ENCODE measurements at regions not wholly inside any gene's neighbourhood (a gene's known extent, or its start where the extent isn't known, plus 50 kb on each side); places are given as distances from the start of the nearest gene placed in this dataset.

- no peak for DNase-seq
- H3K9ac ChIP-seq (ENCODE audit: extremely low read depth, low read length, poor library complexity, severe bottlenecking): no peak overlapping the region
- TF ChIP-seq, protein P1, sequence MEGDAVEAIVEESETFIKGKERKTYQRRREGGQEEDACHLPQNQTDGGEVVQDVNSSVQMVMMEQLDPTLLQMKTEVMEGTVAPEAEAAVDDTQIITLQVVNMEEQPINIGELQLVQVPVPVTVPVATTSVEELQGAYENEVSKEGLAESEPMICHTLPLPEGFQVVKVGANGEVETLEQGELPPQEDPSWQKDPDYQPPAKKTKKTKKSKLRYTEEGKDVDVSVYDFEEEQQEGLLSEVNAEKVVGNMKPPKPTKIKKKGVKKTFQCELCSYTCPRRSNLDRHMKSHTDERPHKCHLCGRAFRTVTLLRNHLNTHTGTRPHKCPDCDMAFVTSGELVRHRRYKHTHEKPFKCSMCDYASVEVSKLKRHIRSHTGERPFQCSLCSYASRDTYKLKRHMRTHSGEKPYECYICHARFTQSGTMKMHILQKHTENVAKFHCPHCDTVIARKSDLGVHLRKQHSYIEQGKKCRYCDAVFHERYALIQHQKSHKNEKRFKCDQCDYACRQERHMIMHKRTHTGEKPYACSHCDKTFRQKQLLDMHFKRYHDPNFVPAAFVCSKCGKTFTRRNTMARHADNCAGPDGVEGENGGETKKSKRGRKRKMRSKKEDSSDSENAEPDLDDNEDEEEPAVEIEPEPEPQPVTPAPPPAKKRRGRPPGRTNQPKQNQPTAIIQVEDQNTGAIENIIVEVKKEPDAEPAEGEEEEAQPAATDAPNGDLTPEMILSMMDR (conservative IDR thresholded peaks at IDR 0.05): no peak
- no peak overlapping the region for H3K4me3 ChIP-seq (ENCODE audit: low read length)
- H3K9me3 Mint-ChIP-seq: peaks cover 1% of the 10 kb centered on the region
- no peaks in the 10 kb centered on the region for H3K9me3 ChIP-seq (ENCODE audit: control insufficient read depth, low read length)
- H3K36me3 ChIP-seq (ENCODE audit: control insufficient read depth, insufficient read depth, low read length): no peaks in the 10 kb centered on the region
- H3K27ac ChIP-seq (ENCODE audit: low read depth, low read length): no peak overlapping the region
- no peak overlapping the region for H3K4me3 Mint-ChIP-seq
- WGBS, 2 experiments (ENCODE audit: insufficient coverage in 1 of 2, insufficient read length in 1 of 2): 92 to 100% methylated on average over 2 to 5 of the region's 5 CpGs
- no peak overlapping the region for H3K27ac Mint-ChIP-seq
- peaks cover 3% of the 10 kb centered on the region for H3K27me3 Mint-ChIP-seq (ENCODE audit: insufficient read depth)
- no peaks in the 10 kb centered on the region for H3K27me3 ChIP-seq (ENCODE audit: control insufficient read depth, insufficient read depth, low read length, poor library complexity, severe bottlenecking)
- no peaks in the 10 kb centered on the region for H3K4me1 Mint-ChIP-seq
- H3K36me3 Mint-ChIP-seq (ENCODE audit: low read depth): no peaks in the 10 kb centered on the region
- no peaks in the 10 kb centered on the region for H3K4me1 ChIP-seq (ENCODE audit: control insufficient read depth, insufficient read depth, low read length)
These were observed 243.7 kb downstream of the C12orf75 start for GRCh38 chr12:105574056-105574715.

DNA sequence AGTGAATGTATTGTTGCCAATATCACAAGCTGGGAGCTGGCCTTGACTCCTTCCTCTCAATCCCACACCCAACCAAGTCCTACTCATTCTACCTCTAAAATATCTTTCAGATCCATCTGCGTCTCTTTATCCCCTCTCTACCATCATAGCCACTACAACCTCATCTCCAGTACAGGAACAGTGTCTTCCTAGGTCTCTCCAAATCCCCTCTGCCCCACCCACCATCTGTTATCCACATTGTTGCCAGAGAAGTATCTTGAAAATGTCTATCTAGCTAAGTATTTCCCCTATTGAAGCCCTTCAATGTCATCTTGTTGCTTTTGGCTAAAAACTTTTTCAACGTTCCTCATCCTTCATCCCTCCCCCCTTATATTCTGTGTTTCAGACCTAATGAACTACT is 244.7 kb downstream of the C12orf75 start:
- Histone ChIP-seq H3K9me3 (ENCODE audit: control insufficient read depth, low read length) (no peaks in the 10 kb centered on the region), H3K27me3 (ENCODE audit: control insufficient read depth, insufficient read depth, low read length, poor library complexity, severe bottlenecking) (no peaks in the 10 kb centered on the region), H3K36me3 (ENCODE audit: control insufficient read depth, insufficient read depth, low read length) (no peaks in the 10 kb centered on the region), H3K9ac (ENCODE audit: extremely low read depth, low read length, poor library complexity, severe bottlenecking) (no peak overlapping the region), H3K4me3 (ENCODE audit: low read length) (no peak overlapping the region), H3K4me1 (ENCODE audit: control insufficient read depth, insufficient read depth, low read length) (no peaks in the 10 kb centered on the region), H3K27ac (ENCODE audit: low read depth, low read length) (no peak overlapping the region)
- peaks cover 3% of the 10 kb centered on the region for H3K27me3 Mint-ChIP-seq (ENCODE audit: insufficient read depth)
- H3K4me3 Mint-ChIP-seq: no peak overlapping the region
- no peak for DNase-seq
- H3K36me3 Mint-ChIP-seq (ENCODE audit: low read depth): no peaks in the 10 kb centered on the region
- WGBS, 2 experiments (ENCODE audit: insufficient coverage in 1 of 2, insufficient read length in 1 of 2): 83 to 92% methylated on average over 2 of the region's 2 CpGs
- no peak overlapping the region for H3K27ac Mint-ChIP-seq
- peaks cover 1% of the 10 kb centered on the region for H3K9me3 Mint-ChIP-seq
- H3K4me1 Mint-ChIP-seq: no peaks in the 10 kb centered on the region
- TF ChIP-seq, protein P1 (conservative IDR thresholded peaks at IDR 0.05): no peak

DNA sequence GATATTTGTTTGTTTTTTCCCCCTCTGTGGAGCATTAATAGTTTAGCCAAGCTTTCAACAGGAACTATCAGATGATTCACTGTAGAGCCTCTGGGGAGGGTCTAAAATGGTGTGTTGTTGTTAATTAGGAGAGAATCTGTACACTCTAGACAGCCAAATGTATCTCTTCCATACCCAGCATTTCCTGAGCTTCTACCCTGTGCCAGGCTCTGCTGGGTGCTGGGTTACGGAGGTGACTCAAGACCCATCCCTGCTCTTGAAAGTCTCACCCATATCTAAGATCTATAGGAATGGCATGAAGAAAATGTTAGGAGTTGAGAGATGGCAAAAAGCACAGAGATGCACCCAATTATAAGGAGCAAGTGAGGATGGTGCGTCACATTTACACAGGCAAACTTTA is 245.8 kb downstream of the C12orf75 start:
- no peak overlapping the region for H3K9ac ChIP-seq (ENCODE audit: extremely low read depth, low read length, poor library complexity, severe bottlenecking)
- no peaks in the 10 kb centered on the region for H3K4me1 Mint-ChIP-seq
- H3K9me3 Mint-ChIP-seq: peaks cover 1% of the 10 kb centered on the region
- H3K27ac ChIP-seq (ENCODE audit: low read depth, low read length): no peak overlapping the region
- H3K9me3 ChIP-seq (ENCODE audit: control insufficient read depth, low read length): no peaks in the 10 kb centered on the region
- H3K27ac Mint-ChIP-seq: no peak overlapping the region
- H3K4me3 Mint-ChIP-seq: no peak overlapping the region
- TF ChIP-seq, protein P1 (conservative IDR thresholded peaks at IDR 0.05): no peak
- no peak for DNase-seq
- 97 to 100% methylated on average over 1 to 2 of the region's 2 CpGs for WGBS, 2 experiments (ENCODE audit: insufficient coverage in 1 of 2, insufficient read length in 1 of 2)
- no peaks in the 10 kb centered on the region for H3K4me1 ChIP-seq (ENCODE audit: control insufficient read depth, insufficient read depth, low read length)
- peaks cover 3% of the 10 kb centered on the region for H3K27me3 Mint-ChIP-seq (ENCODE audit: insufficient read depth)
- no peak overlapping the region for H3K4me3 ChIP-seq (ENCODE audit: low read length)
- no peaks in the 10 kb centered on the region for H3K36me3 ChIP-seq (ENCODE audit: control insufficient read depth, insufficient read depth, low read length)
- H3K36me3 Mint-ChIP-seq (ENCODE audit: low read depth): no peaks in the 10 kb centered on the region
- H3K27me3 ChIP-seq (ENCODE audit: control insufficient read depth, insufficient read depth, low read length, poor library complexity, severe bottlenecking): no peaks in the 10 kb centered on the region

All from endodermal cell (in vitro differentiated cells).